NCI-H1105 (cell line): ENCODE measurements at regions not wholly inside any gene's neighbourhood (a gene's known extent, or its start where the extent isn't known, plus 50 kb on each side); places are given as distances from the start of the nearest gene placed in this dataset.

Experiments
- DNase-seq: peaks from one replicate; lab custom pipeline; 2025; lab: John Stamatoyannopoulos, UW

DNA sequence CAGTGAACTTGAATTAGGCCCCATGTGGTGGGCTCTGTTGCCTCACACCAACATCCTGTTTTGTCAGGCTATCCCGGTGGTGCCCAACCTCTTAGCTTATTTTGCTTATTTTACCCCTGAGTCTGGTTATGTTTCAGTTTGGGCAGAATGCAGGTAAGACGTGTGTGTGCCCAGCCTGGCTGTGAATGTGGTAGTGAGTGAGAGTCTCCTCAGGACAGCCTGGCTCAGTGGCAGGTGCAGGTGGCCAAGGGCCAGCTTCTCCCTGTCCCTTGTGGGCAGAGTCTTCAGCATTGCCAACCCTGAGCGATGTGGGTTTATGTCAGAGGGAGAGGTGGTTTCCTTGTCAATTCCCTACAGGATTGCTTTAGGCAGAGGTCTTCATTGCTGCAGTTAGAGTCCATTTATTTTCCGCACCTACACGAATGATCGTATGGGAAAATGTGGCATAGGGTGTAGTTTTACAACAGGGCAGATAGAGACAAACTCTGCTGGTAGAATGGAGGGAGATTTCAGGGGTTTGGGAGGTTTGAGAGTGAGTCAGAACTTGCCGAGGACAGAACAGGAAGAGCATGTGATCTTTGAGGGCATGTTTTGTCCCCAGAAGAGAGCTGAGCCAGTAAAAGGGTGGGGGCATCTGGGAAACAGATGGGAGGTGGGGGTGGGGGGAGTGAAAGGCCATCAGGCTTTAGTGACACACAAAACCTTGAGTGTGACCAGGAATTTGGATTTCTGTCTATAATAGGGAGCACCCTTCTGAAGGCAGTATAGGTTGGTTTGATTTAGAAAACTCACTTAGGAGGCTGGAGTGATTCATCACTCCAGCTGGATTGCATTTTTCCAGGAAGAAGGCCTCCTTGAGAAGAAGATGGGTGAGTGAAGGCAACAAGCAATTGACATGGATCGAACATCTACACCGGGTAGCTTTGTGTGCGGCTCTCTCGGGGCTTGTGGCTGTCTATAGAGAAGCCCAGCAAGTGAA, 156.2 kb upstream of the CELF4 start:
- DNase-seq: no peak

DNA sequence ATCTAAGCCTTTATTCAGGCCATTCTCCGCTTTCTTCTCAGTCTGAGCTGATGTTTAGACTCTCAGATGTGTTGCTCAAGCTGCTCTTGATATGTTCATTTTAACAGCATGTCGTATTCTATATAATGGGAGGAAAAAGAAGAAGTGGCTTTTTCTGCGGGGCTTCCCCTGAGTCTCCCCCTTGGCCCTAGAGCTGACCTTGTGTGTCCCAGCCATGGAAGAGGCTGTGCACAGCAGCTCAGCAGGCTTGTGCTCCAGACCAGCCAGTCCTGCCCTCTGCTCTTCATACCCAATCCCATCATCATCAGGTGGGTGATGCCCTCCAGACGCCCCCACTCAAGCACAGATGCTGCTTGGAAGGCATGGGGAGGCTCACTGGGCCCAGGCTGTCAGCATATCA, 155.1 kb upstream of the CELF4 start:
- no peak for DNase-seq

DNA sequence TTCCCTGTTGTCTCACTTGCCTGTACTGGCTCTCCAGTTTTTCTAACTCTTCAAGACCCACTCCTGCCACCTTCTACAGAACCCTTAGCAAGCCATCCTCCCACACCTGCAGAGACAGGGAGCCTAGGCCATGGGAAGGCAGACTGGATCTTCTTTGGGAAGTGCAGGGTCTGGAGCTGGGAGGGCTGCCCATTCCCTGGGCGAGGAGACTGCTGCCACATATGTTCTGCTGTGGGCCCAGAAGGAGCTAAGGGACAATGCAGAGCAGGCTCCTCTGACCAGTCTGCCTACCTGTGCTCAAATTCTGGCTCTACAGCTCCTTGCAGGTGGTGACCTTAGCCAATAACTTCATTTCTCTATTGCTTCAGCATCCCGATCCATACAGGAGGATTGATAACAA, 152.1 kb upstream of the CELF4 start:
- DNase-seq: no peak

DNA sequence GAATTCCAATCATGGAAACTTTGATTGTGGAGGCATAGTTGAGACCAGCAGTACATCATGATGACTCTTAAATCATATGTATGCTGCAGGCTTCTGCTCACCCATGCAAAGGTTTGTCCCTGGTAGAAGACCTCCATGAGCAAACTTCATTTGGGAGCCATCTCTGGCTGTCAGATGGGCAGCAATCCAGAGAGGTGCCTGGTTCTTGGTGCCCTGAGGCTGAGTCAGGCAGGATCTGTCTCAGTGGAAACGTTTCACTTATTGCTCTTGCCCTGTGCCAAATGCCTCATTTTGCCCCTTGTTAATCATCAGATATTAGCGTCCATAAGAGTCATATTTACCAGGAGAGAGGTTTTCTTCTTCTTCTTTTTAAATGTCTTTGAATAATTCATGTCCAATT, 151.5 kb upstream of the CELF4 start:
- no peak for DNase-seq

DNA sequence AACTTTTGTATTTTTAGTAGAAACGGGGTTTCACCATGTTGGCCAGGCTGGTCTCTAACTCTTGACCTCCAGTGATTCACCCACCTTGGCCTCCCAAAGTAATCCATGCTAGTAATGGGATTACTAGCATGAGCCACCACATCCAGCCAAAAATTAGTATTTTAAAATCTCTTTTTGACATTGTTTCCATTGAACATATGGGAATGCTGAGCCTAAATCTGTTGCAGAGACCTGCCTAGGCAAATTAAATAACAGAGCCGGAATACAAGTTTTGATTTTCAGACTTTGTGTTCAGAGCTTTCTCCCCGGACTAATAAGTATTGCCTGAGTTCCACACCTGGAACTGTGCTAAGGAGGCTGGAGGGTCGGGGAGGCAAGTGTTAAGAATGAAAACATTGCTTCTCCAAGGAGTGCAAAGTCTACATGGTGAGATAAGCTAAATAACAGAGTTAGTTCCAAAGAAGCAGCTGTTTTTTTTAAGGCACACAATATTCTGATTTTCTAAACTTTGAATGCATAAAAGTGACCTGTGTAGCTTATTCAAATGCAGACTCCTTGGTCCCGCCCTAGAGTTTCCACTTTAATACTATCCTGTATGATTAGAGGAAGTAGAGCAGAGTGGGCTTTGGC, 150.6 kb upstream of the CELF4 start:
- no peak for DNase-seq

DNA sequence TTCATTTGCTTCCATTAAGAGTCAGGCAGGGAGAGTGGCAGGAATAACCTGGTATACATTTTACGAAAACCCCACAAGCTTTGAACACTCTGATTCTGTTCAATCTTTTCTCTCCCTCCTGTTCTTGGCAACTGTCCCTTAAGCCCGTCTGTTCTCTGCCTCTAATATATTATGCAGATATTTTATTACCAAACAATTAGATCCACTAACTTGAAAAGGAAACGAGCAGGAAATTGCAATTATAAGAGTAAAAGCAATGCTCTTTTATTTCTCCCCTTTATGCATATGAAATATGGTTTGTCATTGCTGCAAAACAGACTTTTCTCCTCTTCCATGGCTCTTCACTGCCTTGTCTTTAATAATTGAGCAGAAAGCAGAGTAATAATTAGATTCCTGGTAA, 149.1 kb upstream of the CELF4 start:
- DNase-seq: peak; percentile 8

DNA sequence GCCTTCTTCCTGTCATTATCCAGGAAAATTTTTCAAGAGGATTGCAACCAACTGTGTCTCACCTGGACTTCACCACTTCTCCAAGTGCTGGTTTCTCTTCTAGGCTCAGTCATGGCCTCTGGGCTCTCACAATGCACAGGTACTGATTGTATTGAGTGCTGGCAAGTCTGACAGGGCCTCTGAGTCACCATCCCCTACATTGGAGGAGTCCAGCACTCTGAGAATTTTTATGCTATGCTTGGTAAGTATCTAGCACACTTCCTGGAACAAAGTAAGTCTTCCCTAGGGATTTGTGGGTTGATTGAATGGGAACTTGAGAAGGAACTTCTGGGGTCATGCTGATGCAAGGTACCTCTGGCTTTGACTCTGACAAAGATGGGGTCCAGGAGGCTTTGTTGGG, 147.2 kb upstream of the CELF4 start:
- DNase-seq: no peak

DNA sequence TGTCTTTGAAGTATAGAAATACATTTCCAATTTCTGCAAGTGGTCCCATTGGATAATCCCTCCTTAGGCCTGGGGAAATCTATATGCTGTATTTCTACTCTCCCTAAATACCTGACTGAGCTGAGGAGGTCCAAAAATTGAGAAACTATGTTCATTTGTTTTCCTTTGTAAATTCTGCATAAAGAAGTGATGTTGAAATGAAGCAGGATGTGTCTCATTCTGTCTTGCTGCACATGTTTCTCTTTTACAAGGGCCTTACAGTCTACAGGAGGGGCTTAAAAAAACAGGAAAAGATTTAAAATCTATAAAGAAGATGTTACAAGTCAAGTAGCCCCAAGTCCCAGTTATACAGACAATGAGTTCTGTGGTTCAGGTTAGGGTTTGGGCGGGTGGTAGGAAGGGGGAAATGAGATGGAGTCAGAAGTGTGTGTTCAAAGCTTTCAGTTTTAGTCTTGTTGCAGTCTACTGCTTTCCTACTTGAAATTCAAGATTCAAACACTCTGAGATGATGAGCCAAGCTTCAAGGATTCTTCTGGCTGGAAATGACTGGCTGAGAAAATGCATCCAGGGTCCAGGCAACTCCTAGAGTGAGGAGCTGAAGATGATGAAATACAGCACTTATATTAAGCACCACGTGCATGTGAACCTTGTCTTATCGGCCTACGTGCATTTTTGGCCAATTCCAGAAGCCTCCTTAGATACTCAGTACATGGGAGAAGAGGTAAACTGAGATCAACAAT, 146.3 kb upstream of the CELF4 start:
- no peak for DNase-seq

DNA sequence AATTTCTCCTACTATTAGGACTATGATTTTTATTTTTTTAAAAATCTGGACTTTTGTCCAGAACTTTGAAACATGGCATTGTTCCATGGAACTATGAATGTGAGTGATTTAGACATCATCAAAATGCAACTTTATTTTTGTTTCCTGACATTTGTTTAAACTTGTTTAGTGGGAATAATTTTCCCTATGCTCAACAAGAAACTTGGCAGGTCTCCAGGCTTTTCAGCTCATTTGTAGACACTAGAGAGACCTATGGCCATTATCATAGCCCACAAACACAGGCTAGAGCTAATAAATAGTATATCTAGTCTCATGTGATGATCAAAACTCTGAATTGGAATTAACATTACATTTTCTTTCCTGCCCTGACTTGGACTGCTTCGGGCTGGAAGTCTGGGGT, 145.1 kb upstream of the CELF4 start:
- DNase-seq: peak; percentile 80

DNA sequence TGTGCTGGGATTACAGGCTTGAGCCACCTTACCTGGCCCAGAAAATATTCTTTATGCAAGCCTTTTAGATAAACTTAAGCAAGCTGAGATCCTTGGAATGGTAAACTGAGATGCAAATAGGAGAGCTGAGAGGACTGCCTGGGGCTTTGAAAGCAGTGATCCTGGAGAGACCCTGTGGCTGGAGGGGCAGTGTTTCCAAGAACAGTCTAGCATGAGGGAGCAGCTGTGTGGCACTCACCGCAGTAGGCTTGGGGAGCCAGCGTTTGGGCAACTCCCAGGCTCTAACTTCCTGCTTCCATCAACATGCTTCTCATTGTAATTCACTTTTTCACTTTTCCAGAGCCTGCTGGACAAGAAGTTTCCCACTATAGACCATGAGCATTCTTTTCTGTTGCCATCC, 144.1 kb upstream of the CELF4 start:
- DNase-seq: no peak

DNA sequence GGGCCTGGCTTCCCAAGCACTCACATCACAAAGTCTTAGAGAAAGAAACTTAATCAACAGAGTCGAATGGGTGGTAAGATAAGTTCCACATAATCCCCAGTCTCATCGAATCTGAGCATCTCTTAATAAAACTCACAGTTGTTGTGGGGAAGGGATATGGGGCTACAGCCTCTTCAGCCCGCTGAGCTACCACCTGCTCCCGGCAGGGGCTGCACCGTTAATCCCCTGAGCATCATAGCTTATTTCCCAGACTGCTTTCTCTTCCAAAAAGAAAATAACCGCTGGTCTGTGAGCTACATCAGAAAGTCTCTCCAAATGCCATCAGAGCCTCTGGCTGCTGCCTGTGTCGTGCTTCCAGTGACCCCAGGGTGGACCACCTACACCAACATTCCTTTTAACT, 139.4 kb upstream of the CELF4 start:
- DNase-seq: no peak

DNA sequence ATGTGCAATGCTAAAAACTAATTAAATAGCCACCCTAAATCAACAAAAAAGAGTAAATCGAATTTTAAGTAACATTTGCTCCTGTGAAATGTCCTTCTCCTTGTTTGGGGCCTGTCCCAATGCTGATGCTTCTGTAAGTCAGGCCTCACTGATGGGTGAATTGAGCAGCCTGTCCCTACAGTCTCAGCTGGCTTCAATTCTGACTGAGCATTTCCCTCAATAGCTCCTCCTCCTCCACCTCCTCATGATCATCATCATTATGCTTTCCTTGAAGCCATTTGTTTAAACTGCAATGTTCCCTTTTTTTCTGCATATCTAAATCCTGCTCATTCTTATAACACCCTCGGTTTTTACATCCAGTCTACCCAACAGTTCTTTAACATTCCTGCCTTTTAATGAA, 137.2 kb upstream of the CELF4 start:
- no peak for DNase-seq

DNA sequence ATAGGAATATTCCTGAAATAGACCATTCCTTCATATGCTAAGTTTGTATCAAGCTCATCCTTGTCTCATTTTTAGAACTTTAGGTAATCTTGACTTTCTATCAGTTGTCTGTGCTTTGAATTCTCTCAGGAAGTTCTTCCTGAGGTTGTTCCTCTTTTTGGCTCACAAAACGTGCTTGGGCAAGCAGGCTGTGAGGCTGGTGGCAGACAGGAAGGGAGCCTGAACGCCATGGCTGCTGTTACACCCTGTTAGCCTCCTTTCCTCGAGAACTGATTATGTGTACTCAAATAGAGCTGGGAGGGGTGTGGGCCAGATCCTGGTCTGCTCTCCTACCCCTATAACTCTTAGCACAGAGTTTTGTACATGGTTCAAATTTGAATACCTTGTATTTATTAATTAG, 136.4 kb upstream of the CELF4 start:
- no peak for DNase-seq

DNA sequence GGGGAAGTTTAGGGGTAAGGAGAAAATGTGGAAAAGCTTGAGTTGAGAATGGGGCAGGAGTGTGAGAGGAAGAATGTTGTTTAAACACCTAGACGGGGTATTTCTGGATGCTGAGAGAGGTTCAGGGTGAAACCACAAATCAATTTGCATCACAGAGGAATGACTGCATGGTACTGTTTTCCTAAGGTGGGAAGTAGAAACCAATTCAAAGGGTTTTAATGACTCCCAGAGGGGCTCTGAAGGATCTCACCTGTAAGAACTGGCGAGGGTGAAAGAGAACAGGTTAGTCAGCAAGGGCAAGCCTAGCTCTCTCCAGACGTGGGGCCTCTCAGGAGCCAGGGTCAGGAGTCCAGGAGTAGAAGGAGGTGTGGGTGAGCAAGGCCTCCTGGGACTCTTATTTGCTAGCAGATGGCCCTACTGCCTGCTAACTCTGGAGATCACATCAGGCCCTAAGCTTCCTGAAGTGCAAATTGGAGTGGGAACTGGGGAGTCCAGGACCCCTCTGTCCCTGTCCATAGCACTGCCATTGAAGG, 133.0 kb upstream of the CELF4 start:
- DNase-seq: no peak

DNA sequence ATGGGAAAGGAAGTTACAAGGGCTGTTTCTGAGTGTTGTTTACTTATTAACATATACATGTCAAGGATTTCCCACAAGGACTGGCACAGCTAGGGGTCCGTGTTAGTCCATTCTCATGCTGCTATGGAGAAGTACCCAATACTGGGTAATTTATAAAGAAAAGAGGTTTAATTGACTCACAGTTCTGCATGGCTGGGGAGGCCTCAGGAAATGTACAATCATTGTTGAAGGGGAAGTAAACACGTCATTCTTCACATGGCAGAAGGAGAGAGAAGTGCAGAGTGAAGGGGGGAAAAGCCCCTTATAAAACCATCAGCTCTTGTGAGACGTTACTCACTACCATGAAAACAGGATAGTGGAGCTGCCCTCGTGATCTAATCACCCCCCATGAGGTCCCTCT, 128.9 kb upstream of the CELF4 start:
- DNase-seq: no peak

DNA sequence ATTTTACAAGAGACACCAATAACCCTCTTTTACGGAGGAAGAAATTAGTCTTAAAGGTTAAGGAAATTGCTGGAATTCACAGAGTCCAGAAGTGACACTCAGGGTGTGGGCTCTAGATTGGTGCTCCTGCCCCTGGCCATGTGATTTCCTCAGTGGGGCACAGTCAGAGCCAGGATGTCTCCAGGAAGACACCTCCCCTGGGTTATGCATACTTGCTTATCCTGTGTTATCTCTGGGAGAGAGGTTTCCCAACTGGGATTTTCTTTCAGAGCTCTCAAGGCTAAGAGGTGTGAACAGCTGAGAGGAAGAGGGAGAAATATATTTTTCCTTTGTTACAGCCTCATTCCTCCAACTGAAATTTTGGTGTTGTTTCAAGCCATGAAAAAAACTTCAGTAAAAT, 125.6 kb upstream of the CELF4 start:
- no peak for DNase-seq

DNA sequence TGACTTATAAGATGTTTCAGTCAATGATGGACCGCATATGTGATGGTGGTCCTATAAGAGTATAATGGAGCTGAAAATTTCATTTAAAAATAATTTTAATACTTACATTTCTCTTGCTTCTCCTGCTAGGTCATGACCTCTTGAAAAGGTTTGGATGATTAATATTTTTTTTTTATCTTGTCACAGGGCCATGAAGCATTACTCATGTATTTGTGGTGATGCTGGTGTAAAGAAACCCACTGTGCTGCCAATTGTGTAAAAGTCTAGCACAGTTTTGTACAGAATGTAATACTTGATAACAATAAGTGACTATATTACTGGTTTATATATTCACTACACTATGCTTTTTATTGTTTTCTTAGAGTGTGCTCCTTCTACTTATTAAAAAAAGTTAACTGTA, 124.2 kb upstream of the CELF4 start:
- DNase-seq: no peak

DNA sequence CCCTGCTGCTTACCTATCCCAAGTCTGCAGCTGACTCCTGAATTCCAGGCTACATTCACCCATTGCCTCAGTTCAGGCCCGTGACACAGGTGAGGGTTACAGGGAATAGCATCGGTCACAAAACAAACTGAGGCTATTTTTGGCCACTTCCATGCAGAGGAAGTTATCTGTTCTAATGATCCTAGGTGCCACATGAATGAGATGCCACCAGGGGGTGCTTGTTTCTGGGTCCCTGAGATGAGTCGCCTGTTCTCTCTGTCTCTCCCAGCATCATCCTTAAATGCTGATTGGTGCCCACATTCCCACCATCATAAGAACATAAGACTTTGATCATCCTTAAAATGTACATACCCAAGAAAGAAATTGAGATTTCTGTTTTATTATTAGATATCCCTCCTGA, 119.0 kb upstream of the CELF4 start:
- no peak for DNase-seq

DNA sequence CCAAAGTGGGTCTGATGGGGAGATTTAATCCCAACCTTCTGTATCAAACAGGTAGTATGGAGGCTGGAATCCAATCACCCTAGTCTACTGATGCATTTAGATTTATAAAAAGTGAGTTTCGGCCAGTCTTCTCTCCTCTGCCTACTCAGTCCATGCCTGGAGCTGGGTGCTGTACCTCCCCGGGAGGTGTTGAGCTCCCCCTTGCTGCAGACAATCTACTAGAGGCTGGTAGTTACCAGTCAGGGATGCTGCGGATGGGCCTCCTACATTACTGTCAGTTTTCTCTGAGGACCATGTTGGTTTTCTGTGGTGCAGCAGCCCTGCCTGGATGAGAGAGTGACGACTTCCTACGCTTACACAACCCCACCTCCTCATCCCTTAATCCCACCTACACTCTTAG, 118.6 kb upstream of the CELF4 start:
- no peak for DNase-seq

DNA sequence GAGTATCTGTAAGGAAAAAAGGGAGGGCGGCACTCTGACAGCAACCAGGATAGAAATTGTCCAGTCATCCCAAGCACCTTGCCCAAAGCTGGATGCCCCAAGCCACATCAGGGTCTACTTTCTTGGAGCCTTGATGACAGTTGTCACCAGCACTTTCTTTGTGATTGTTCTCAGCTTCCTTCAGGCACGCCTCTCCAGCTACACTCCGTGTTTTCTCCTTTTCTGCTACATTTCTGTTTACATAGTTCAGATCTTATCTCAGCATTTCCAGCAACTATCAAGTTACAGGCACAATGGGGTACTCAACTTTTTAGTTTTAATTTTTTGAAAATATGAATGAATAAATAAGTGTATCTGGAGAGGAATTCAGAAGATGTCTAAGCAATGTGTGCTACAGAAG, 115.3 kb upstream of the CELF4 start:
- no peak for DNase-seq

DNA sequence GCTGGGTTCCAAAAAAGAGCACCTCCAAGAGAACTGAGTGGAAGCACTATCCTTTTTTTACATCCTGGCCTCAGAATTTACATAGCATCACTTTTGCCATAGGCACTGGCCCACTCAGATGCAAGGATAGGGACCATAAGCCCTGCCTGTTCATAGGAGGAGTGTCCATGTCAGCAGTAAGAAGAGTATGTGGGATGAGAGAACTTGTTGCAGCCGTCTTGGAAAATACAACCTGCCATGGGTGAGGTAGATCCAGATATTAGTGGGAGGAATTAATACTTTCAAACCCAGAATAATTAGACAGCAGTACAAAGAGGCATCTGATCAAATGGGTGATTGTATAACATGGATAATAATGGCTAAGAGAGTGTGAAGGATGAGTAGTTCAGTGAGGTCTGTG, 110.7 kb upstream of the CELF4 start:
- DNase-seq: no peak

DNA sequence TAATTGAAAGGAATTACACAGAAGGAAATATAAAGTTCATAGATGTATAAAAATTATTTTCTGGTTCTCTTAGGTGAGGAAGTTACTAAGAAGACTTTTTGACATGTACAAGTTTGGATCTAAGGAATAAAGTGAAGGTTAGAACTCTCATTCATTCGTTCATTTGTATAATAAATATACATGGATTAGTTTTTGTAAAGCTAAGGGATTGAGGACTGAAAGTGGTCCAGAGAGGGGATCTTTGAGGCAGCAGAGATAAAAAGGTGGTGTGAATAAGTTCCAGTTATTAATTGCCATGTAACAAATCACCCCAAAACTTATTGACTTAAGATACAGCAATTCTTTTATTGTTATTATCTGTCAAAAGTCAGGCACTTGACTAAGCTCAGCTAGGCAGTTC, 110.1 kb upstream of the CELF4 start:
- no peak for DNase-seq

DNA sequence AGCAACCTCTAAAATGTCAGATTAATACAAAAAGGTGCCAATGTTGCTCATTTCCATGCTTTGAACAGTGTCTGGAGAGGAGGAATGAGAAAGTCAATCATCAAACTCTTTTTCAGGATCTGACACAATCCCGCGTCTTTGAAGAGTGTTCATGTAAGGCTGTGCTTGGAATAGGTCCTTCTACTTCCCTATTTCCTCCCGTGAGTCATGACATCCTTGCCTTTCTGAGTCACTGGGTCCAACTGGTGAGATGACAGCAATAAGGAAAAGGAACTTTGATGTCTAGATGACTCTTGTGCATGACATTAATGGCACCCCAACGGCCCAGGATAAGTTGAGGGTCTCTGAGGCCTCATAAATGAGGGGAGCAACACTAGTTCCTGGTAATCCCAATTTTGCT, 109.0 kb upstream of the CELF4 start:
- DNase-seq: no peak
